RWPE2 (cell line): ENCODE measurements at regions not wholly inside any gene's neighbourhood (a gene's known extent, or its start where the extent isn't known, plus 50 kb on each side); places are given as distances from the start of the nearest gene placed in this dataset.
"Not testable (repeated sequence)": the region's sequence is repeated elsewhere in the genome, so short reads cannot be mapped to it uniquely, and the experiment has no call there.

Source experiments
- ATAC-seq: fragments of 200-7000 bp; cut with Tn5 transposase; 3 replicates; pipeline ENCODE4 v1.9.1; 2021; ENCODE audit warnings: low read depth
- DNase-seq: peaks from one replicate; pipeline ENCODE4 v3.0.0-alpha.2; 2020; ENCODE audit warnings: low spot score
- H3K27ac ChIP-seq: fragments of 450-650 bp; 2 replicates; pipeline ENCODE4 v1.5.1; 2017; ENCODE audit warnings: mild to moderate bottlenecking; ENCODE audit not compliant: poor library complexity, severe bottlenecking
- H3K27me3 ChIP-seq: fragments of 250-450 bp; sonication (Bioruptor Pico); 2 replicates; pipeline ENCODE4 v1.5.1; 2021; ENCODE audit warnings: mild to moderate bottlenecking, moderate library complexity; ENCODE audit not compliant: insufficient read depth, poor library complexity, severe bottlenecking
- H3K36me3 ChIP-seq: fragments of 250-450 bp; sonication (Bioruptor Pico); 2 replicates; pipeline ENCODE4 v1.5.1; 2020; ENCODE audit warnings: low read depth, mild to moderate bottlenecking, moderate library complexity
- H3K4me1 ChIP-seq: fragments of 250-450 bp; sonication (Bioruptor Pico); 2 replicates; pipeline ENCODE4 v1.5.1; 2021; ENCODE audit warnings: mild to moderate bottlenecking, moderate library complexity; ENCODE audit not compliant: insufficient read depth, poor library complexity, severe bottlenecking
- H3K4me3 ChIP-seq: fragments of 250-450 bp; sonication (Bioruptor Pico); 2 replicates; pipeline ENCODE4 v1.5.1; 2021; ENCODE audit warnings: mild to moderate bottlenecking, moderate library complexity; ENCODE audit not compliant: severe bottlenecking
- H3K9me3 ChIP-seq: fragments of 250-450 bp; sonication (Bioruptor Pico); 2 replicates; pipeline ENCODE4 v1.5.1; 2021; ENCODE audit warnings: mild to moderate bottlenecking, moderate library complexity; ENCODE audit not compliant: severe bottlenecking
- TF ChIP-seq, protein P1 (sequence below): fragments of 450-650 bp; IDR thresholded peaks from one replicate; pipeline ENCODE4 v1.5.1; 2017; ENCODE audit warnings: mild to moderate bottlenecking, moderate library complexity; ENCODE audit not compliant: poor library complexity, severe bottlenecking

DNA sequence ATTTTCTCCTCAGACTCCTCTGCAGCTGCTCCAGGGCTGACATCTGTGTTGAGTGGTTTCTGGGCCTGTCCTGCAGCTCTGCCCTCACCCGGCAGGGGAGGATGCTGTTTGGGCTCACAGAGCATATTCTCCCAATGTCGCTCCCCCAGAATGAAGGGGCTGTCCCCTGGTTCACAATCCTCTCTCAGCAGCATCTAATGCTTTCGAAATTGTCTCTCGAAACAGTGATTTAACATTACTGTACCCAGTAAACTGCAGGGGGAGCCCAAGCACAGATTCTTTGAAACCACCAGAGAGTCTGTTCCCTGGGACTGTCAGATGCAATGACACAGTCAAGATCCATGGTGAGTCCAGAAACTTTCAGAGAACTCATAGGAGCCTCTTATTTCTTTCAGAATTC lies 1135.2 kb downstream of the TMEM121 start:
- not testable (repeated sequence) for H3K27ac ChIP-seq, H3K9me3 ChIP-seq, H3K4me1 ChIP-seq, DNase-seq, H3K4me3 ChIP-seq, H3K36me3 ChIP-seq
- TF ChIP-seq, protein P1, sequence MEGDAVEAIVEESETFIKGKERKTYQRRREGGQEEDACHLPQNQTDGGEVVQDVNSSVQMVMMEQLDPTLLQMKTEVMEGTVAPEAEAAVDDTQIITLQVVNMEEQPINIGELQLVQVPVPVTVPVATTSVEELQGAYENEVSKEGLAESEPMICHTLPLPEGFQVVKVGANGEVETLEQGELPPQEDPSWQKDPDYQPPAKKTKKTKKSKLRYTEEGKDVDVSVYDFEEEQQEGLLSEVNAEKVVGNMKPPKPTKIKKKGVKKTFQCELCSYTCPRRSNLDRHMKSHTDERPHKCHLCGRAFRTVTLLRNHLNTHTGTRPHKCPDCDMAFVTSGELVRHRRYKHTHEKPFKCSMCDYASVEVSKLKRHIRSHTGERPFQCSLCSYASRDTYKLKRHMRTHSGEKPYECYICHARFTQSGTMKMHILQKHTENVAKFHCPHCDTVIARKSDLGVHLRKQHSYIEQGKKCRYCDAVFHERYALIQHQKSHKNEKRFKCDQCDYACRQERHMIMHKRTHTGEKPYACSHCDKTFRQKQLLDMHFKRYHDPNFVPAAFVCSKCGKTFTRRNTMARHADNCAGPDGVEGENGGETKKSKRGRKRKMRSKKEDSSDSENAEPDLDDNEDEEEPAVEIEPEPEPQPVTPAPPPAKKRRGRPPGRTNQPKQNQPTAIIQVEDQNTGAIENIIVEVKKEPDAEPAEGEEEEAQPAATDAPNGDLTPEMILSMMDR: peak; percentile 37
- ATAC-seq: peak; percentile 68
- H3K27me3 ChIP-seq: peaks cover 11% of the 10 kb centered on the region

DNA sequence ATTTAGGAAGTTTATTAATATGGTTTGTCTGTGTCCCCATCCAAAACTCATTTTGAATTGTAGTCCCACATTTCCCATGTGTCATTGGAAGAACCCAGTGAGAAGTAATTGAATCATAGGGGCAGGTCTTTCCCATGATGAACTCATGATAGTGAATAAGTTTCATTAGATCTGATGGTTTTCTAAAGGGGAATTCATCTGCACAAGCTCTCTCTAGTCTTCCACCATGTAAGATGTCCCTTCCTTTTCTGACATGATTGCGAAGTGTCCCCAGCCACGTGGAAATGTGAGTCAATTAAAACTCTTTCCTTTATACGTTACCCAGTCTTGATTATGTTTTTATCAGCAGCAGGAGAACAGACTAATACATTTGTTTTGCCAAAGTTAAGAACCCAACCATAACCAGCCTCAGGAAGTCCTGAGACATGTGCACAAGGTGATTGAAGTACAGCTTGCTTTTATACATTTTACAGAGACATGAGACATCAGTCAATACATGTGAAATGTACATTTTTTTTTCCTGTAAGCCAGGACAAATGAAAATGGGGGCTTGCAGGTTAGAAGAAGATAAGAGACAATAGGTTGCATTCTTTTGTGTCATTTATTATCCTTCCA lies 1136.7 kb downstream of the TMEM121 start:
- Histone ChIP-seq H3K27me3 (peaks cover 21% of the 10 kb centered on the region), H3K4me3 (no peak overlapping the region), H3K4me1 (no peaks in the 10 kb centered on the region), H3K27ac (no peak overlapping the region), H3K9me3 (no peaks in the 10 kb centered on the region), H3K36me3 (no peaks in the 10 kb centered on the region)
- TF ChIP-seq, protein P1: no peak
- DNase-seq: no peak
- no peak for ATAC-seq

GRCh38 chr14:106663805-106664410 lies 1137.5 kb downstream of the TMEM121 start:
- peaks cover 23% of the 10 kb centered on the region for H3K27me3 ChIP-seq
- not testable (repeated sequence) for H3K4me1 ChIP-seq, H3K36me3 ChIP-seq, H3K4me3 ChIP-seq, H3K27ac ChIP-seq, DNase-seq, H3K9me3 ChIP-seq, ATAC-seq
- TF ChIP-seq, protein P1: peak; percentile 24

- TF ChIP-seq, protein P1: peak; percentile 9
- no peaks in the 10 kb centered on the region for H3K4me1 ChIP-seq
- H3K36me3 ChIP-seq: no peaks in the 10 kb centered on the region
- H3K4me3 ChIP-seq: no peak overlapping the region
- H3K27me3 ChIP-seq: peaks cover 24% of the 10 kb centered on the region
- DNase-seq (no peak), ATAC-seq (no peak)
- H3K27ac ChIP-seq: no peak overlapping the region
- H3K9me3 ChIP-seq: peaks cover 3% of the 10 kb centered on the region
Observed at GRCh38 chr14:106665814-106666213, 1139.4 kb downstream of the TMEM121 start.

GRCh38 chr14:106666341-106666740 lies 1140.0 kb downstream of the TMEM121 start:
- Histone ChIP-seq H3K4me1 (no peaks in the 10 kb centered on the region), H3K4me3 (no peak overlapping the region), H3K36me3 (no peaks in the 10 kb centered on the region), H3K9me3 (peaks cover 3% of the 10 kb centered on the region), H3K27me3 (peaks cover 28% of the 10 kb centered on the region), H3K27ac (no peak overlapping the region)
- no peak for DNase-seq
- no peak for ATAC-seq
- TF ChIP-seq, protein P1: no peak
